MG63 (cell line): ENCODE measurements at regions not wholly inside any gene's neighbourhood (a gene's known extent, or its start where the extent isn't known, plus 50 kb on each side); places are given as distances from the start of the nearest gene placed in this dataset.
"Not testable (repeated sequence)": the region's sequence is repeated elsewhere in the genome, so short reads cannot be mapped to it uniquely, and the experiment has no call there.

ENCODE experiments used
- DNase-seq: peaks from one replicate; pipeline ENCODE4 v3.0.0-alpha.2; 2020
- H3K27me3 ChIP-seq: fragments of 250-450 bp; sonication (Bioruptor Pico); 2 replicates; pipeline ENCODE4 v1.5.1; 2020; ENCODE audit warnings: mild to moderate bottlenecking, moderate library complexity
- H3K36me3 ChIP-seq: fragments of 250-450 bp; sonication (Bioruptor Pico); 2 replicates; pipeline ENCODE4 v1.5.1; 2020; ENCODE audit warnings: mild to moderate bottlenecking, moderate library complexity
- H3K4me3 ChIP-seq: fragments of 250-450 bp; sonication (Bioruptor Pico); 2 replicates; pipeline ENCODE4 v1.5.1; 2020; ENCODE audit warnings: mild to moderate bottlenecking, moderate library complexity
- H3K9me3 ChIP-seq: fragments of 250-450 bp; sonication (Bioruptor Pico); 2 replicates; pipeline ENCODE4 v1.5.1; 2020; ENCODE audit warnings: mild to moderate bottlenecking, moderate library complexity

GRCh38 chr16:29315916-29316517 is 90.5 kb downstream of the NPIPB11 start:
- Histone ChIP-seq H3K36me3 (no peaks in the 10 kb centered on the region), H3K4me3 (no peak overlapping the region)

GRCh38 chr16:29315046-29315445 is 91.5 kb downstream of the NPIPB11 start:
- Histone ChIP-seq H3K9me3 (no peaks in the 10 kb centered on the region), H3K4me3 (no peak overlapping the region), H3K27me3 (no peaks in the 10 kb centered on the region), H3K36me3 (no peaks in the 10 kb centered on the region)
- DNase-seq: no peak

More at GRCh38 chr16:29315916-29316517, 90.5 kb downstream of the NPIPB11 start:
- Histone ChIP-seq H3K27me3 (no peaks in the 10 kb centered on the region), H3K9me3 (no peaks in the 10 kb centered on the region)
- no peak for DNase-seq

GRCh38 chr16:29314292-29314934 is 92.1 kb downstream of the NPIPB11 start:
- no peaks in the 10 kb centered on the region for H3K36me3 ChIP-seq
- DNase-seq: no peak
- H3K4me3 ChIP-seq: no peak overlapping the region
- no peaks in the 10 kb centered on the region for H3K27me3 ChIP-seq
- no peaks in the 10 kb centered on the region for H3K9me3 ChIP-seq

- H3K4me3 ChIP-seq: no peak overlapping the region
- DNase-seq: no peak
- H3K36me3 ChIP-seq: no peaks in the 10 kb centered on the region
- no peaks in the 10 kb centered on the region for H3K9me3 ChIP-seq
- H3K27me3 ChIP-seq: no peaks in the 10 kb centered on the region
These were observed 92.9 kb downstream of the NPIPB11 start for GRCh38 chr16:29313559-29314048.

- H3K9me3 ChIP-seq: no peaks in the 10 kb centered on the region
- H3K36me3 ChIP-seq: no peaks in the 10 kb centered on the region
- DNase-seq: no peak
- no peaks in the 10 kb centered on the region for H3K27me3 ChIP-seq
- H3K4me3 ChIP-seq: no peak overlapping the region
These were observed 93.5 kb downstream of the NPIPB11 start for GRCh38 chr16:29312835-29313558.

GRCh38 chr16:29312345-29312675 is 94.2 kb downstream of the NPIPB11 start:
- not testable (repeated sequence) for DNase-seq, H3K9me3 ChIP-seq, H3K36me3 ChIP-seq, H3K27me3 ChIP-seq, H3K4me3 ChIP-seq

GRCh38 chr16:29311461-29312344 is 94.8 kb downstream of the NPIPB11 start:
- H3K27me3 ChIP-seq: no peaks in the 10 kb centered on the region
- DNase-seq: no peak
- H3K36me3 ChIP-seq: no peaks in the 10 kb centered on the region
- H3K4me3 ChIP-seq: no peak overlapping the region
- no peaks in the 10 kb centered on the region for H3K9me3 ChIP-seq

GRCh38 chr16:29310852-29311314 is 95.6 kb downstream of the NPIPB11 start:
- DNase-seq: peak; percentile 65
- Histone ChIP-seq H3K27me3 (no peaks in the 10 kb centered on the region), H3K36me3 (no peaks in the 10 kb centered on the region)

GRCh38 chr16:29310243-29310642 is 96.3 kb downstream of the NPIPB11 start:
- DNase-seq, H3K36me3 ChIP-seq, H3K9me3 ChIP-seq: not testable (repeated sequence)

More at GRCh38 chr16:29310852-29311314, 95.6 kb downstream of the NPIPB11 start:
- H3K4me3 ChIP-seq: no peak overlapping the region
- H3K9me3 ChIP-seq: no peaks in the 10 kb centered on the region

GRCh38 chr16:29309601-29310000 is 96.9 kb downstream of the NPIPB11 start:
- not testable (repeated sequence) for H3K9me3 ChIP-seq, H3K36me3 ChIP-seq, H3K4me3 ChIP-seq, H3K27me3 ChIP-seq, DNase-seq

More at GRCh38 chr16:29310243-29310642, 96.3 kb downstream of the NPIPB11 start:
- H3K27me3 ChIP-seq, H3K4me3 ChIP-seq: not testable (repeated sequence)

- Histone ChIP-seq H3K27me3 (no peaks in the 10 kb centered on the region), H3K4me3 (no peak overlapping the region), H3K36me3 (no peaks in the 10 kb centered on the region), H3K9me3 (no peaks in the 10 kb centered on the region)
- no peak for DNase-seq
These were observed 97.6 kb downstream of the NPIPB11 start for GRCh38 chr16:29308644-29309546.

- H3K36me3 ChIP-seq: no peaks in the 10 kb centered on the region
- no peaks in the 10 kb centered on the region for H3K27me3 ChIP-seq
- DNase-seq: peak; percentile 9
- H3K9me3 ChIP-seq: no peaks in the 10 kb centered on the region
- no peak overlapping the region for H3K4me3 ChIP-seq
These were observed 98.7 kb downstream of the NPIPB11 start for GRCh38 chr16:29307598-29308507.

- no peaks in the 10 kb centered on the region for H3K27me3 ChIP-seq
- DNase-seq: peak; percentile 23
- no peaks in the 10 kb centered on the region for H3K9me3 ChIP-seq
- no peaks in the 10 kb centered on the region for H3K36me3 ChIP-seq
- H3K4me3 ChIP-seq: no peak overlapping the region
These were observed 99.4 kb downstream of the NPIPB11 start for GRCh38 chr16:29306943-29307597.

- no peak overlapping the region for H3K4me3 ChIP-seq
- no peaks in the 10 kb centered on the region for H3K9me3 ChIP-seq
- H3K27me3 ChIP-seq: no peaks in the 10 kb centered on the region
- H3K36me3 ChIP-seq: no peaks in the 10 kb centered on the region
- no peak for DNase-seq
These were observed 100.3 kb downstream of the NPIPB11 start for GRCh38 chr16:29306201-29306600.
